ENCODE measurements at regions not wholly inside any gene's neighbourhood (a gene's known extent, or its start where the extent isn't known, plus 50 kb on each side); places are given as distances from the start of the nearest gene placed in this dataset.

- no peaks in the 10 kb centered on the region for H3K27me3 ChIP-seq (replicated peaks; ENCODE audit: insufficient read depth)
- peaks cover 7% of the 10 kb centered on the region; the same call in 1 of the 2 replicates for H3K79me2 ChIP-seq (ENCODE audit: insufficient read depth)
- H3K4me2 ChIP-seq (ENCODE audit: unreplicated experiment), result no peak overlapping the region
- no peak for DNase-seq
- WGBS, 2 experiments (ENCODE audit: low coverage in 1 of 2, low lambda C conversion rate in 2 of 2, missing lambda C conversion rate in 2 of 2), result 84 to 86% methylated on average over 7 of the region's 7 CpGs
- no peak overlapping the region for H2AFZ ChIP-seq
- H3K27ac ChIP-seq, result peak overlapping the region; percentile 86; the same call in 1 of the 2 replicates
- H3K4me1 ChIP-seq (ENCODE audit: insufficient read depth), result peaks cover 23% of the 10 kb centered on the region
- TF ChIP-seq EZH2phosphoT487 (IDR thresholded peaks at IDR 0.05; ENCODE audit: insufficient read depth, low read depth) (no peak), EZH2 (IDR thresholded peaks at IDR 0.05; ENCODE audit: insufficient read depth, poor library complexity, severe bottlenecking) (no peak)
- no peaks in the 10 kb centered on the region for H3K9me3 ChIP-seq (ENCODE audit: low read depth)
- in situ Hi-C loops (cut with MboI), result no loop called here
- peaks cover 5% of the 10 kb centered on the region; the same call in 1 of the 2 replicates for H3K9me2 ChIP-seq (ENCODE audit: insufficient read depth)
- H4K20me1 ChIP-seq (ENCODE audit: insufficient read depth), result no peaks in the 10 kb centered on the region
- H3K9ac ChIP-seq, result no peak overlapping the region
- H3F3A ChIP-seq (ENCODE audit: insufficient read depth), result peaks cover 35% of the 10 kb centered on the region
- H3K36me3 ChIP-seq (ENCODE audit: low read depth), result no peaks in the 10 kb centered on the region; the same call in 1 of the 2 replicates
- H3K4me3 ChIP-seq, result no peak overlapping the region
Measured at GRCh38 chr14:101002738-101003137, 99.2 kb upstream of the RTL1 start.

- DNase-seq, result no peak
- Histone ChIP-seq H4K20me1 (ENCODE audit: insufficient read depth) (no peaks in the 10 kb centered on the region), H3K4me2 (ENCODE audit: unreplicated experiment) (no peak overlapping the region), H3K9ac (no peak overlapping the region), H3K4me1 (ENCODE audit: insufficient read depth) (peaks cover 23% of the 10 kb centered on the region), H3K27ac (no peak overlapping the region), H3K9me2 (ENCODE audit: insufficient read depth) (peaks cover 5% of the 10 kb centered on the region; the same call in 1 of the 2 replicates), H2AFZ (no peak overlapping the region), H3K27me3 (replicated peaks; ENCODE audit: insufficient read depth) (no peaks in the 10 kb centered on the region), H3K36me3 (ENCODE audit: low read depth) (no peaks in the 10 kb centered on the region; the same call in 1 of the 2 replicates), H3K79me2 (ENCODE audit: insufficient read depth) (peaks cover 10% of the 10 kb centered on the region; the same call in 1 of the 2 replicates), H3K9me3 (ENCODE audit: low read depth) (no peaks in the 10 kb centered on the region), H3F3A (ENCODE audit: insufficient read depth) (peaks cover 35% of the 10 kb centered on the region), H3K4me3 (no peak overlapping the region)
- 70 to 83% methylated on average over 8 to 9 of the region's 9 CpGs for WGBS, 2 experiments (ENCODE audit: low coverage in 1 of 2, low lambda C conversion rate in 2 of 2, missing lambda C conversion rate in 2 of 2)
- TF ChIP-seq EZH2phosphoT487 (IDR thresholded peaks at IDR 0.05; ENCODE audit: insufficient read depth, low read depth) (no peak), EZH2 (IDR thresholded peaks at IDR 0.05; ENCODE audit: insufficient read depth, poor library complexity, severe bottlenecking) (no peak)
- in situ Hi-C loops (cut with MboI), result no loop called here
Measured at GRCh38 chr14:101004176-101004575, 100.7 kb upstream of the RTL1 start.

- in situ Hi-C loops (cut with MboI), result no loop called here
- H3K27ac ChIP-seq, result no peak overlapping the region
- H3K36me3 ChIP-seq (ENCODE audit: low read depth), result no peaks in the 10 kb centered on the region; the same call in 1 of the 2 replicates
- no peak overlapping the region for H3K9ac ChIP-seq
- no peak overlapping the region for H3K4me3 ChIP-seq
- H3K79me2 ChIP-seq (ENCODE audit: insufficient read depth), result peaks cover 10% of the 10 kb centered on the region; the same call in 1 of the 2 replicates
- peaks cover 23% of the 10 kb centered on the region for H3K4me1 ChIP-seq (ENCODE audit: insufficient read depth)
- DNase-seq, result no peak
- no peaks in the 10 kb centered on the region for H3K9me3 ChIP-seq (ENCODE audit: low read depth)
- no peak overlapping the region for H3K4me2 ChIP-seq (ENCODE audit: unreplicated experiment)
- no peak overlapping the region for H2AFZ ChIP-seq
- H3F3A ChIP-seq (ENCODE audit: insufficient read depth), result peaks cover 30% of the 10 kb centered on the region
- TF ChIP-seq EZH2 (IDR thresholded peaks at IDR 0.05; ENCODE audit: insufficient read depth, poor library complexity, severe bottlenecking) (no peak), EZH2phosphoT487 (IDR thresholded peaks at IDR 0.05; ENCODE audit: insufficient read depth, low read depth) (no peak)
- no peaks in the 10 kb centered on the region for H3K27me3 ChIP-seq (replicated peaks; ENCODE audit: insufficient read depth)
- H3K9me2 ChIP-seq (ENCODE audit: insufficient read depth), result peaks cover 5% of the 10 kb centered on the region; the same call in 1 of the 2 replicates
- no peaks in the 10 kb centered on the region for H4K20me1 ChIP-seq (ENCODE audit: insufficient read depth)
- 57 to 58% methylated on average over 10 of the region's 10 CpGs for WGBS, 2 experiments (ENCODE audit: low coverage in 1 of 2, low lambda C conversion rate in 2 of 2, missing lambda C conversion rate in 2 of 2)
Measured at GRCh38 chr14:101004954-101005353, 101.4 kb upstream of the RTL1 start.

GRCh38 chr14:101005447-101005846, 101.9 kb upstream of the RTL1 start:
- H3K9ac ChIP-seq, result no peak overlapping the region
- H3K9me3 ChIP-seq (ENCODE audit: low read depth), result no peaks in the 10 kb centered on the region
- no peak overlapping the region for H3K27ac ChIP-seq
- H3F3A ChIP-seq (ENCODE audit: insufficient read depth), result peaks cover 25% of the 10 kb centered on the region
- peaks cover 22% of the 10 kb centered on the region for H3K4me1 ChIP-seq (ENCODE audit: insufficient read depth)
- no peaks in the 10 kb centered on the region for H3K27me3 ChIP-seq (replicated peaks; ENCODE audit: insufficient read depth)
- WGBS, 2 experiments (ENCODE audit: low coverage in 1 of 2, low lambda C conversion rate in 2 of 2, missing lambda C conversion rate in 2 of 2), result 71 to 76% methylated on average over 10 of the region's 10 CpGs
- H3K4me3 ChIP-seq, result no peak overlapping the region
- in situ Hi-C loops (cut with MboI), result no loop called here
- H3K36me3 ChIP-seq (ENCODE audit: low read depth), result no peaks in the 10 kb centered on the region; the same call in 1 of the 2 replicates
- TF ChIP-seq EZH2phosphoT487 (IDR thresholded peaks at IDR 0.05; ENCODE audit: insufficient read depth, low read depth) (no peak), EZH2 (IDR thresholded peaks at IDR 0.05; ENCODE audit: insufficient read depth, poor library complexity, severe bottlenecking) (no peak)
- H3K79me2 ChIP-seq (ENCODE audit: insufficient read depth), result peaks cover 6% of the 10 kb centered on the region; the same call in 1 of the 2 replicates
- no peak overlapping the region for H2AFZ ChIP-seq
- no peaks in the 10 kb centered on the region for H4K20me1 ChIP-seq (ENCODE audit: insufficient read depth)
- H3K4me2 ChIP-seq (ENCODE audit: unreplicated experiment), result no peak overlapping the region
- no peak for DNase-seq
- H3K9me2 ChIP-seq (ENCODE audit: insufficient read depth), result peaks cover 3% of the 10 kb centered on the region; the same call in 1 of the 2 replicates
